HEK293 (cell line): ENCODE measurements at regions not wholly inside any gene's neighbourhood (a gene's known extent, or its start where the extent isn't known, plus 50 kb on each side); places are given as distances from the start of the nearest gene placed in this dataset.

Source experiments
- CTCF ChIA-PET: fragments of 350-600 bp; formaldehyde crosslinking; extraction: SDS; loops from one replicate; lab custom pipeline; 2021; ENCODE audit warnings: antibody characterized with exemption; lab: Yijun Ruan, JAX
- POLR2A ChIA-PET: fragments of 300-600 bp; formaldehyde crosslinking; extraction: SDS; loops from one replicate; lab custom pipeline; 2020; ENCODE audit warnings: antibody characterized with exemption, inconsistent platforms; lab: Yijun Ruan, JAX
- H3K27ac ChIP-seq: fragments of 200-500 bp; sonication (Bioruptor generic); 2 replicates; pipeline ENCODE4 v1.5.1; 2014; ENCODE audit warnings: low read depth, low read length, control low read depth, inconsistent platforms; ENCODE audit errors: extremely low read depth
- H3K36me3 ChIP-seq, 2 experiments: fragments of 200-500 bp in 1 of 2; sonication (Bioruptor generic) in 1 of 2; 1 replicate in 1 of 2; 2 replicates in 1 of 2; pipeline ENCODE4 v1.5.1; 2014 to 2017; ENCODE audit warnings: inconsistent platforms in 2 of 2, low read length in 2 of 2; ENCODE audit not compliant: control insufficient read depth in 2 of 2, insufficient read depth in 1 of 2
- H3K4me1 ChIP-seq: fragments of 200-500 bp; sonication (Bioruptor generic); 2 replicates; pipeline ENCODE4 v1.5.1; 2014; ENCODE audit warnings: mild to moderate bottlenecking, low read length, inconsistent platforms; ENCODE audit not compliant: control insufficient read depth, insufficient read depth
- H3K4me3 ChIP-seq: 2 replicates; pipeline ENCODE4 v1.5.1; 2011; ENCODE audit warnings: low read depth, mild to moderate bottlenecking, control low read depth, low read length, moderate library complexity
- H3K9me3 ChIP-seq: fragments of 200-500 bp; sonication (Bioruptor generic); 2 replicates; pipeline ENCODE4 v1.5.1; 2014; ENCODE audit warnings: low read depth, low read length, inconsistent platforms; ENCODE audit not compliant: control insufficient read depth, insufficient read depth
- GLI4 ChIP-seq: fragments of 450-650 bp; formaldehyde crosslinking; IDR thresholded peaks from 2 replicates; pipeline ENCODE4 v1.5.1; 2016; ENCODE audit warnings: missing biosample characterization, missing genetic modification characterization
- RBAK ChIP-seq: fragments of 450-650 bp; formaldehyde crosslinking; IDR thresholded peaks from 2 replicates; pipeline ENCODE4 v1.5.1; 2016; ENCODE audit warnings: missing biosample characterization, missing genetic modification characterization
- REPIN1 ChIP-seq: fragments of 450-650 bp; formaldehyde crosslinking; IDR thresholded peaks from 2 replicates; pipeline ENCODE4 v1.5.1; 2017; ENCODE audit warnings: missing biosample characterization, missing genetic modification characterization, low read depth
- SCRT2 ChIP-seq: fragments of 450-650 bp; formaldehyde crosslinking; IDR thresholded peaks from 2 replicates; pipeline ENCODE4 v1.5.1; 2016; ENCODE audit warnings: missing biosample characterization, missing genetic modification characterization
- TRIM28 ChIP-seq: IDR thresholded peaks from 2 replicates; pipeline ENCODE4 v1.6.1; 2011; ENCODE audit warnings: low read length, control low read depth, borderline replicate concordance
- YY2 ChIP-seq: fragments of 450-650 bp; formaldehyde crosslinking; IDR thresholded peaks from 2 replicates; pipeline ENCODE4 v1.5.1; 2016; ENCODE audit warnings: missing biosample characterization, missing genetic modification characterization
- ZNF138 ChIP-seq: fragments of 450-650 bp; formaldehyde crosslinking; IDR thresholded peaks from 2 replicates; pipeline ENCODE4 v1.5.1; 2016; ENCODE audit warnings: missing biosample characterization, missing genetic modification characterization, borderline replicate concordance
- ZNF174 ChIP-seq: fragments of 450-650 bp; formaldehyde crosslinking; IDR thresholded peaks from 2 replicates; pipeline ENCODE4 v1.5.0; 2017; ENCODE audit warnings: missing biosample characterization, mild to moderate bottlenecking, missing genetic modification characterization
- ZNF175 ChIP-seq: fragments of 450-650 bp; formaldehyde crosslinking; IDR thresholded peaks from 2 replicates; pipeline ENCODE4 v1.5.1; 2016; ENCODE audit warnings: missing biosample characterization, missing genetic modification characterization
- ZNF48 ChIP-seq: fragments of 450-650 bp; formaldehyde crosslinking; IDR thresholded peaks from 2 replicates; pipeline ENCODE4 v1.5.1; 2016; ENCODE audit warnings: missing biosample characterization, missing genetic modification characterization
- ZNF585B ChIP-seq: fragments of 450-650 bp; formaldehyde crosslinking; IDR thresholded peaks from 2 replicates; pipeline ENCODE4 v1.5.1; 2016; ENCODE audit warnings: missing biosample characterization, missing genetic modification characterization
- ZNF664 ChIP-seq: fragments of 450-650 bp; formaldehyde crosslinking; IDR thresholded peaks from 2 replicates; pipeline ENCODE4 v1.5.1; 2016; ENCODE audit warnings: missing biosample characterization, missing genetic modification characterization
- ZNF747 ChIP-seq: fragments of 450-650 bp; formaldehyde crosslinking; IDR thresholded peaks from 2 replicates; pipeline ENCODE4 v1.5.1; 2016; ENCODE audit warnings: missing biosample characterization, missing genetic modification characterization
- ZSCAN4 ChIP-seq: fragments of 450-650 bp; formaldehyde crosslinking; IDR thresholded peaks from 2 replicates; pipeline ENCODE4 v1.5.1; 2017; ENCODE audit warnings: missing biosample characterization, missing genetic modification characterization
- TF ChIP-seq, protein P1 (sequence below): fragments of 450-650 bp; formaldehyde crosslinking; IDR thresholded peaks from 2 replicates; pipeline ENCODE4 v1.5.1; 2017; ENCODE audit warnings: missing biosample characterization, missing genetic modification characterization
- TF ChIP-seq, protein P2 (sequence below): fragments of 450-650 bp; formaldehyde crosslinking; IDR thresholded peaks from 2 replicates; pipeline ENCODE4 v1.5.1; 2017; ENCODE audit warnings: missing biosample characterization, missing genetic modification characterization
- TF ChIP-seq, protein P3 (sequence below): fragments of 450-650 bp; formaldehyde crosslinking; IDR thresholded peaks from 2 replicates; pipeline ENCODE4 v1.5.1; 2016; ENCODE audit warnings: missing biosample characterization, missing genetic modification characterization
- TF ChIP-seq, protein P4 (sequence below): fragments of 450-650 bp; formaldehyde crosslinking; IDR thresholded peaks from 2 replicates; pipeline ENCODE4 v1.5.1; 2016; ENCODE audit warnings: missing biosample characterization, missing genetic modification characterization

DNA sequence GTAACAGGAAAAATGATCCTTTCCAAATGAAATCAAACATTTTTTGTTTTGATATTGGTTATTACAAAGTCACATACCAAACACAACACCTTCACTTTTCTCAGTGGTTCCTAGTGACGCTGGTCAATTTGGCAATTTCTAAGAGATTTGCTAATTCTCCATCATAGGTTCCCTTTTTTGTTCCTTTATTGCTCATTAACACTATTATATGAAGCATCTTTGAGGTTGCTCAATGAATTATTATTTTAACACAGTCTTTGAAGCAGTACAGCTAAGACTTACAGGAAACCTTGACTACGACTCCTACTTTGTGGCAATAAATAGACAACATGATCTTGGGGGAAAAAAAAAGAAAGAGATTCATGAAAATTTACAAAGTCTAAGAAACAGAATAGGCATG, 152.2 kb upstream of the VRK2 start (continued):
- TF ChIP-seq, protein P1, sequence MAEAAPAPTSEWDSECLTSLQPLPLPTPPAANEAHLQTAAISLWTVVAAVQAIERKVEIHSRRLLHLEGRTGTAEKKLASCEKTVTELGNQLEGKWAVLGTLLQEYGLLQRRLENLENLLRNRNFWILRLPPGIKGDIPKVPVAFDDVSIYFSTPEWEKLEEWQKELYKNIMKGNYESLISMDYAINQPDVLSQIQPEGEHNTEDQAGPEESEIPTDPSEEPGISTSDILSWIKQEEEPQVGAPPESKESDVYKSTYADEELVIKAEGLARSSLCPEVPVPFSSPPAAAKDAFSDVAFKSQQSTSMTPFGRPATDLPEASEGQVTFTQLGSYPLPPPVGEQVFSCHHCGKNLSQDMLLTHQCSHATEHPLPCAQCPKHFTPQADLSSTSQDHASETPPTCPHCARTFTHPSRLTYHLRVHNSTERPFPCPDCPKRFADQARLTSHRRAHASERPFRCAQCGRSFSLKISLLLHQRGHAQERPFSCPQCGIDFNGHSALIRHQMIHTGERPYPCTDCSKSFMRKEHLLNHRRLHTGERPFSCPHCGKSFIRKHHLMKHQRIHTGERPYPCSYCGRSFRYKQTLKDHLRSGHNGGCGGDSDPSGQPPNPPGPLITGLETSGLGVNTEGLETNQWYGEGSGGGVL: no peak
- no peak for TF ChIP-seq ZNF138 (tag by site-specific recombination)
- TF ChIP-seq ZNF48 (tag by site-specific recombination): no peak
- no peak for TF ChIP-seq RBAK (tag by site-specific recombination)

DNA sequence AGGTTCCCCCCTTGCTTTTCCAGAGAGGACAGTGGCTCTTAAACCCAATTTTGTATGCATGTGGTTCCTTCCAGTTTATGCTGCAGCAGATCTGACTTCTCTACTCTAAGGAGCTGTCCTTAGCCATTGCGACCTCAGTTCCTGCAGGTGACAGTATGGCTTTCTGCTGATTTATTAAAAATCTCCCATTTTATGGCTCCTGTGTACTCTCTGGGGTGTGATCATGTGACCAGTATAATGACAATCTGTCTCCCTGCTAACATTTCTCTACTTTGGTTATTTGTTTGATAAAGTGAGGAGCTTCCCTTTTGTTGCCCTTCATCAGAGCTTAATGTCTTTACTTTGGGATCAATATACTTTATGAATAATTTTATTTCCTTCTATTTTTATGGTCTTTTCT, 148.7 kb upstream of the VRK2 start:
- CTCF ChIA-PET: interaction anchor here (0.7 to 1.5 kb wide), 2 partner anchors 8 to 247 kb away, joined by 3 to 6 read pairs; no protein-coding TSS in a partner anchor
- Histone ChIP-seq H3K9me3 (no peaks in the 10 kb centered on the region), H3K4me3 (no peak overlapping the region), H3K27ac (no peak overlapping the region), H3K36me3 (no peaks in the 10 kb centered on the region), H3K4me1 (no peaks in the 10 kb centered on the region)
- POLR2A ChIA-PET: no interaction called here
- TF ChIP-seq, protein P2, sequence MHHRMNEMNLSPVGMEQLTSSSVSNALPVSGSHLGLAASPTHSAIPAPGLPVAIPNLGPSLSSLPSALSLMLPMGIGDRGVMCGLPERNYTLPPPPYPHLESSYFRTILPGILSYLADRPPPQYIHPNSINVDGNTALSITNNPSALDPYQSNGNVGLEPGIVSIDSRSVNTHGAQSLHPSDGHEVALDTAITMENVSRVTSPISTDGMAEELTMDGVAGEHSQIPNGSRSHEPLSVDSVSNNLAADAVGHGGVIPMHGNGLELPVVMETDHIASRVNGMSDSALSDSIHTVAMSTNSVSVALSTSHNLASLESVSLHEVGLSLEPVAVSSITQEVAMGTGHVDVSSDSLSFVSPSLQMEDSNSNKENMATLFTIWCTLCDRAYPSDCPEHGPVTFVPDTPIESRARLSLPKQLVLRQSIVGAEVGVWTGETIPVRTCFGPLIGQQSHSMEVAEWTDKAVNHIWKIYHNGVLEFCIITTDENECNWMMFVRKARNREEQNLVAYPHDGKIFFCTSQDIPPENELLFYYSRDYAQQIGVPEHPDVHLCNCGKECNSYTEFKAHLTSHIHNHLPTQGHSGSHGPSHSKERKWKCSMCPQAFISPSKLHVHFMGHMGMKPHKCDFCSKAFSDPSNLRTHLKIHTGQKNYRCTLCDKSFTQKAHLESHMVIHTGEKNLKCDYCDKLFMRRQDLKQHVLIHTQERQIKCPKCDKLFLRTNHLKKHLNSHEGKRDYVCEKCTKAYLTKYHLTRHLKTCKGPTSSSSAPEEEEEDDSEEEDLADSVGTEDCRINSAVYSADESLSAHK (tag by site-specific recombination): no peak
- TF ChIP-seq ZNF664 (tag by site-specific recombination): no peak
- TF ChIP-seq ZNF747 (tag by site-specific recombination): no peak

DNA sequence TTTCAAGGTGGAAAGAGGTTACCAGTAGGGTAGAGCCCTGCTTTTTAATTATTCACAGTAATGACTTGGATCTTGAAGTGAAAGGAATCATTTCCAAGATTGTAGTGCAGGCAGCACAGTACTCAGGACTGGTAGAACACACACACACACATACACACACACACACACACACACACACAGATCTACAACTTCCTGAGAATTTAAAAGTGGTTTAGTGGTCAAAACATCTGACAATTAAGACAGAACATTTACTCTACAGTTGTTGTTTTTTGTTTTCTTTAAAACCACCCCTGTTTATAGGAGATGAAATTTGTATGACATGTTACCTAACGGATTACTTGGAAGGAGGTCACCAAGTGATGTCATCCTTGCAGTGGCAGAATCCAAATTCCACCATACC, 146.7 kb upstream of the VRK2 start:
- Histone ChIP-seq H3K9me3 (no peaks in the 10 kb centered on the region), H3K36me3 (no peaks in the 10 kb centered on the region), H3K4me1 (no peaks in the 10 kb centered on the region), H3K27ac (no peak overlapping the region), H3K4me3 (no peak overlapping the region)
- no peak for TF ChIP-seq ZNF175
- no peak for TF ChIP-seq ZNF585B (tag by site-specific recombination)
- TF ChIP-seq TRIM28: no peak
- TF ChIP-seq, protein P3, sequence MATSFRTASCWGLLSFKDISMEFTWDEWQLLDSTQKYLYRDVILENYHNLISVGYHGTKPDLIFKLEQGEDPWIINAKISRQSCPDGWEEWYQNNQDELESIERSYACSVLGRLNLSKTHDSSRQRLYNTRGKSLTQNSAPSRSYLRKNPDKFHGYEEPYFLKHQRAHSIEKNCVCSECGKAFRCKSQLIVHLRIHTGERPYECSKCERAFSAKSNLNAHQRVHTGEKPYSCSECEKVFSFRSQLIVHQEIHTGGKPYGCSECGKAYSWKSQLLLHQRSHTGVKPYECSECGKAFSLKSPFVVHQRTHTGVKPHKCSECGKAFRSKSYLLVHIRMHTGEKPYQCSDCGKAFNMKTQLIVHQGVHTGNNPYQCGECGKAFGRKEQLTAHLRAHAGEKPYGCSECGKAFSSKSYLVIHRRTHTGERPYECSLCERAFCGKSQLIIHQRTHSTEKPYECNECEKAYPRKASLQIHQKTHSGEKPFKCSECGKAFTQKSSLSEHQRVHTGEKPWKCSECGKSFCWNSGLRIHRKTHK (tag by site-specific recombination): no peak
- no peak for TF ChIP-seq REPIN1
- no peak for TF ChIP-seq ZSCAN4 (tag by site-specific recombination)
- no peak for TF ChIP-seq YY2 (tag by site-specific recombination)
- no peak for TF ChIP-seq SCRT2 (tag by site-specific recombination)
- TF ChIP-seq ZNF174: no peak
- TF ChIP-seq, protein P4, sequence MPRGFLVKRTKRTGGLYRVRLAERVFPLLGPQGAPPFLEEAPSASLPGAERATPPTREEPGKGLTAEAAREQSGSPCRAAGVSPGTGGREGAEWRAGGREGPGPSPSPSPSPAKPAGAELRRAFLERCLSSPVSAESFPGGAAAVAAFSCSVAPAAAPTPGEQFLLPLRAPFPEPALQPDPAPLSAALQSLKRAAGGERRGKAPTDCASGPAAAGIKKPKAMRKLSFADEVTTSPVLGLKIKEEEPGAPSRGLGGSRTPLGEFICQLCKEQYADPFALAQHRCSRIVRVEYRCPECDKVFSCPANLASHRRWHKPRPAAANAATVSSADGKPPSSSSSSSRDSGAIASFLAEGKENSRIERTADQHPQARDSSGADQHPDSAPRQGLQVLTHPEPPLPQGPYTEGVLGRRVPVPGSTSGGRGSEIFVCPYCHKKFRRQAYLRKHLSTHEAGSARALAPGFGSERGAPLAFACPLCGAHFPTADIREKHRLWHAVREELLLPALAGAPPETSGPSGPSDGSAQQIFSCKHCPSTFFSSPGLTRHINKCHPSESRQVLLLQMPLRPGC (tag by site-specific recombination): no peak
- TF ChIP-seq GLI4 (tag by site-specific recombination): no peak
- ChIA-PET CTCF (no interaction called here), POLR2A (no interaction called here)
